NOMO-1 treated with dmso at 0.1 percent for 144 hours (cell line): ENCODE measurements at regions not wholly inside any gene's neighbourhood (a gene's known extent, or its start where the extent isn't known, plus 50 kb on each side); places are given as distances from the start of the nearest gene placed in this dataset.
A peak's percentile ranks its signal among the peaks of the same experiment; 100 is the strongest.
"Not testable (repeated sequence)": the region's sequence is repeated elsewhere in the genome, so short reads cannot be mapped to it uniquely, and the experiment has no call there.

Source experiments
- DNase-seq: peaks from one replicate; lab custom pipeline; 2025; ENCODE audit not compliant: unreplicated experiment; lab: John Stamatoyannopoulos, UW

DNA sequence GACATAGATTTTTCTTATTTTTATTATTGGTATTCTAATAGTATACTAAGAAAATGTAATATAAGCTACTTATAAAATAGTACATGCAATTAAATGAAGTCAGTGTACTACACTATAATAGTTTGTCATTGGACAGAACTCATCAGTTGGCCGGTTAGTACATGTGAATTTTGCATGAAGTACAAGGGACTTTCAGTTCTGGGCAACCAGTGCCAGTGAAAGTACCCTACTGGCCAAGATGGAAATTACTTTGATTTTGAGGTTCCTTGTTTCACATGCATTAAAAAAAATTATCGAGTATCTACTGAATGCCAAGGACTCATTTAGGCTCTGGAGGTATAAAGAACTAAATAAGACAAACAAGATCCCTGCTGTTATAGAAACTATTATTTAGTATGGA is 213.4 kb upstream of the ELL2 start:
- DNase-seq: no peak

DNA sequence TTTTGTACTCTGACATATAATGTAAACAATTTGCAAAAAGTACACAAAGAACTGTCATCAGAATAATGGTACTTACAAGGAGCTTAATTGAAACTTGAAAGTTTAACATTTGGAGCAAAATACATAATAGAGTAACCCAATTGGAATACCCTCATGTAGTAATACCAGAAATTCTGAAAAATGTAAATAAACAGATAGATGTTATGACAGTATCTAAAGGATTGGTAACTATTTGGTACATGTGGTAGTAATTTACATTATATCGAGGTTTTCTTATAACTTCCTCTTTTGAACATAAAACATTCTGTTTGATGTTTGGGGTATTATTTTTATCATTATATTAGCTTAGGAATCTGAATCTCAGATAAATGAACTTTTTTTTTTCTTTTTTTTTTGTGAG is 211.7 kb upstream of the ELL2 start:
- no peak for DNase-seq

DNA sequence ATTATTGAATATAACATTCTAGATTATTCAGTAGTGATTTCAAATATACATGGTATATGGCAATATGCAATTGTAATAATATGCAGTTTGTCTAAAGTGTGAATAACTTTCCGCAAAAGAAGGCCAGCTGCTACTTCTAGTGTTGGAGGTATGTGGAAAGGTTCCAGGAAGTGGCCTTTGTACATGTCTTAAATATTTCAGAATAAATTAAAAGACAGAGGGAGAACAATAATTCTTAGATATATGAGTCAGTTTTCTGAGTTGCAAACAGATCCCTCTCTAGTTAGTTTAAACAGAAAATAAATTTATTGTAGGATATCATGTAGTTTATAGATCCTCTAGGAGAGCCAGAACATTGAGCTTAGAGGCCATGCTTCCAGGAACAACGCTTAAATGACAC is 210.8 kb upstream of the ELL2 start:
- DNase-seq: no peak

DNA sequence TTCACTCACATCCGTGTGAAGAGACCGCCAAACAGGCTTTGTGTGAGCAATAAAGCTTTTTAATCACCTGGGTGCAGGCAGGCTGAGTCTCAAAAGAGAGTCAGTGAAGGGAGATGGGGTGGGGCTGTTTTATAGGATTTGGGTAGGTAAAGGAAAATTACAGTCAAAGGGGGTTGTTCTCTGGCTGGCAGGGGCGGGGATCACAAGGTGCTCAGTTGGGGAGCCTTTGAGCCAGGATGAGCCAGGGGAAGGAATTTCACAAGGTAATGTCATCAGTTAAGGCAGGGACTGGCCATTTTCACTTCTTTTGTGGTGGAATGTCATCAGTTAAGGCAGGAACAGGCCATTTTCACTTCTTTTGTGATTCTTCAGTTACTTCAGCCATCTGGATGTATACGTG is 210.3 kb upstream of the ELL2 start:
- DNase-seq: not testable (repeated sequence)

DNA sequence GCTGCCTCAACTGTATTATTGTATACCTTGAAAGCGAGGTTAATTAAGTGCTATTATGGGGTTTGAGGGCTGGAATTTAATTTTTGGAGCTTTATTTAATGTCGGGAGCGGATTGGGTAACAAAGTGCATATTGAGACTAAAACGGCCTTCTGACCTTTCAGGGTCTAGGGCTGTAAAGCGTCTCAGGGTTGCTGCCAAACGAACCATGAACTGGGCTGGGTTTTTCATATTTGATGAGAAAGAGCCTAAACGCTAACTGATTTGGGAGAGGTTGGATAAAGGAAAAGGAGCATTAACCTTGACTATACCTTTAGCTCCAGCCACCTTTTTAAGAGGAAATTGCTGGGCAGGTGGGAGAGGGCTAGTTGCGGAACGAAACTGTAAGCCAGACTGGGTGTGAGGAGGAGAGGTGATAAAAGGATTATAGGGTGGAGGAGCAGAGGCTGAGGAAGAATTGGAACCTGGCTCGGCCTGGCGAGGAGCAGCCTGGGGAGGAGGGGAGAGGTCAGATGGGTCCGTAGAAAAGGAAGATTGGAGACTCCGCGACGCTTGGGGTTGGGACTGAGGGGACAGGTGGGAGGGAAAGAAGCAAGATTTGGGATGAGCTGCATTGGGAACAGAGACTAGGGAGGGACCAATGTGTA is 209.0 kb upstream of the ELL2 start:
- not testable (repeated sequence) for DNase-seq

DNA sequence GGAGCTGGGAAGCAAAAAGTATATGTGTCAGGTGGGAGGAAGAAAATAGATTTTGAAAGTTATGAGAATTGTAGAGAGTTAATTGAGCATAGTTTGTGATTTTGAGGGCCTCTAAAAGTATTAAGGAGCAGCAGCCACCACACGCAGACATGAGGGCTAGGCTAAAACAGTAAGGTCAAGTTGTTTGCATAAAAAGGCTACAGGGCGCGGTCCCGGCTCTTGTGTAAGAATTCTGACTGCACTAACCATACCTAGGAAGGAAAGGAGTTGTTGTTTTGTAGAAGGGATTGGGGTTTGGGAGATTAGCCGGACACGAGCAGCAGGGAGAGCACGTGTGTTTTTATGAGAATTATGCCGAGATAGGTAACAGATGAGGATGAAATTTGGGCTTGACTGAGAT is 207.2 kb upstream of the ELL2 start:
- DNase-seq: not testable (repeated sequence)

DNA sequence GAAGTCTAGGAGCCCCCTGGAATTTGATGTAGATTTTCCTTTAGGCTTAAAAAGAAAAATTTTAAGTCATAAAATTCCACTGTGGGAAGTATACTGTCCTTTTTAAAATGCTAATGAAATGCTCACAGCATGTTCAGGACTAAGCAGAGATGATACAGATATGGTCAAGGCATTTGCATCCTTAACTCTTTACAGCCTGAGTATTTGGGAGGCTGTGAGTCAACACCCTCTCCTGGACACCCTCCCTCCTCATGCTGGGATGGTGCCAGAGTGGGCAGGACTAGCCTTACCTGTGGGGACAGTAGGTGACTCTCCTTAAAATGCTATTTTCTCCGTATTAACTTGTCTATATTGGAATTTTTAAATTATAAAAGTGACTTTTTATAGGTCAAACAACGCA is 197.4 kb upstream of the ELL2 start:
- no peak for DNase-seq

DNA sequence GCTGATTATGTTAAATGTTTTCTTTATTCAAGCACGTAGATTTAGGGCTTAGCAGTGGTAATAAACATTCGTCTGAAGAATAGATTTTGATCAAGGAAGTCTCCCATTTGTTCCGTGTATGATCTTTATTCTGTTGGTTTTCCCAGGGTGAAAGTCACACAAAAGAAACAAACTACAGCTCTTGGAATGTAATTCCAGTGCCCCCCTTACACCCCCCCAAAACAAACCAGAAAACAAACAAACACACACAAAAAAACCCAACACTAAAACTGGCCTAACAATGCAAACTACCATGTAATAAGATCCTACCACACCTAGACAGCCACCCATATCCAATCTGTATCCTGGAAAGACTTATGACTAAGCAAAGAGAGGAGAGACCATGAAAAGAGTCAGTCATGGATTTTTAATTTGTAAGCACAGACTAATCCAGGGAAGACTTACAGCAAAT is 196.2 kb upstream of the ELL2 start:
- DNase-seq: no peak

DNA sequence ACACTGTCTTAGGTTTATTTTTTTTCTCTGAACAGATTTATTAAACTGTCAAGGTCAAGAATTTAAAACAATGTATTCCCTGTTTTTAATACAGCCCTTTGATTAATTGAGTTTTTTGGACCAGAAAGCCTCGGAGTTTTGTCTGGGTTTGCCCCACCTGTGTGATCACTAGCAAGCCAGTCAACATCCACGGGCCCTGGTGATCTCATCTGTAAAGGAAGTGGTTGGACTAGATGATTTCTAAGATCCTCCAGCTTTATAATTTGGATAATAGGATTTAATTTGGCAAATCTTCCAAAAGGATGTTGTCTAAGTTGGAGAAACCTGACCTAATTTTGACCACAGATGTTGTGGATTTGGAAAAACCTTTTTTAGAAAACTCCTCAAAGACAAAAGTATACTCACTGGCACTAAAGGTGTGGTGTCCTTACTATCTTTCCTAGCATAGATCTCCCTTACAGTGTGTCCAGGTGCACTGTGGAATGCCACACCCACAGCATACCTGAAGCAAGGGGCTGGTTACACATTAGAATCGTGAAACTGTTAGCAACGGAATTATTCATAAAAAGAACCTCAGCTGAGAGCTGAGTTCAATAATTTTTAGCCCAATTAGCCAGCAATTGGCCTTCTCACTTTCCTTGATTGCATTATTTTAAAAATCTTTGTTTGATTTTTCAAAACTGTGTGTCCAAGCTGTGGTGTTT is 195.6 kb upstream of the ELL2 start:
- DNase-seq: no peak

DNA sequence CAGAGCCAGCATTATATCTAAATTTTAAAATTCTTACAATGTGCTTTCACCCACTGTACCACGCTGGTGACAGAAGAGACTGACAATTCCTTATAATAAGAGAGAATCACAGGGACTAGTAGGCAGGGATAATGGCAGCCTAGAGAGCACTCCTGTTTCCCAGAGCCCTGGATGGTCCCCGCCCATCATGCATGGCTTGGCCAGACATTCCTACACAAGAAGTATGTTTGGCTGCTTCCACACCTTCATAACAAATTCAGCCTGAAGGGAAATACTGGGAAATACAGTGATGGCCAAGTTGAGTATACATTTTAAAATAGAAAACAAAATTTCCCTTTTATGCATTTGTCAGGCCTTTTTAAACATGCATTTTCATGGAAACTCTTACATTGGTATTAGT is 193.5 kb upstream of the ELL2 start:
- DNase-seq: no peak

DNA sequence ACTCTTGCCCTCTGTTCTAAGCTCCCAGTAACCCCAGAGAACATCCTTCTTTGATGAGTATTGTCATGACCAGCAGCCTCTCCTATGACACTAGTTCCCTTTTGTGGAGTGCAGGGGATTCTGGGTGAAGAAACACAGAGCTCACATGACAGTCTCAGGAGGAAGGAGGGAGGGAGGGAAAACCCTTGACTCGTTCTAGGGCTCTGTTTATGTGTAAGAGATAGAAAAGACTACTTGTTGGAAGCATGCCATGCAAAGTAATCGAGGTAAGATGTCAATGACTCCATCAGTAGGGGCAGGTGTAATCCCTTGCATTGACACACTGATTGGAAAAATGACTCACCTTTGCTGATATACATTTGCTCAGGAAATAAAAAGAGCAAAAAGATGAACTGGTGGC is 190.2 kb upstream of the ELL2 start:
- DNase-seq: no peak

DNA sequence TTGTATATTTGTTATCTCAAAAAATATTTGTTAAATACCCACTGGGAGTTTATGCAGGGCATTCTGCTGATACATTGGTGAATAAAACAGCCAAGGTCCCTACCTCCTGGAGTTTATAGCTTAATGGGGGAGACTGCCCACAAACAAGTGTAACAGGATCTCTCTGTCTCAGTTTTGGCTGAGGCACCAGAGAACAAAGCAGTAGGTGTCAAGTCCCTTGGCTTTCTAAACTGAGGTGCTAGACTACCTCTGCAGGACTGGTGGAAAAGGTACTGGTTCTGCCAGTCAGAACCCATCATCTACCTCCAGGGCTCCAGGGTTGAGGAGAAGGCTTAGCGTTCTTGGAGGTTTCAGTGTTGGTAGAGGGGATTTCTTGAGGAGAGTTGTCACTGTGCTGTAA is 188.4 kb upstream of the ELL2 start:
- DNase-seq: no peak

DNA sequence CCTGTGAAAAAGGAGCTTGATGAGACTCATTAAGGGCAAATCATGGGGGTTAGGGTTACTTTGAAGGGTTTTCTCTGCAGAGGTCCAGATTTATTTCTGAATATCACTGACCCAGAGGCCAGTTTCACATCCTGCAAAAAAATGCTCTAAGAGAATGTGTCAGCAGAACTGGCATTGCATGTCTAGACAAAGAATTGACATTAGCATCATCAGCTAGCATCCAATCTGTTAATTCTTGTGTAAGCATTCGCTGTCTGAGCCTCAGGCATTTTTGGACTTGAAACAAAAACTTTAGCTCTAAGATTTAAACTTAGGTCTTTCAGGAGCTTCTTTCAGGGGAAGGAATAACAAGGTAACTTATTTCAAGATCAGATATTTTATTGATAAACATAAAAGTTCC is 187.9 kb upstream of the ELL2 start:
- no peak for DNase-seq

DNA sequence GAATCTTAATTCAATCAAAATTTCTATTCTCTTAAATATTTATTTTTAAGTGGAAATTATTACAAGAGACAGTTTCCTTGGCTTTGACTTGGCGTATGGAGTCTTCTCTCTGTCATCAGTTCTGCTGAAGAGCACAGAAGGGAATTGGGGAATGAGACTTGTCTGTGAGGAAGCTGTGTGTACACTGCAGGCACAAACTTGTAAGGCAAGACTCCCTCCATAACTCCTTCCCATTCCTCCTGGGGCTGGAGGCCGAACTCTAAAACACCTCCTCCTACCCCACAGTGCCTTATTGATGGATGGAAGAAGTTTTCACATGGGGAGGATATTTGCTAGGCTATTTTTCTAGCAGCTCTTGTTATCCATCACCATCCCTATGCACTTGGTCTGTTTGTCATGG is 187.4 kb upstream of the ELL2 start:
- DNase-seq: no peak

DNA sequence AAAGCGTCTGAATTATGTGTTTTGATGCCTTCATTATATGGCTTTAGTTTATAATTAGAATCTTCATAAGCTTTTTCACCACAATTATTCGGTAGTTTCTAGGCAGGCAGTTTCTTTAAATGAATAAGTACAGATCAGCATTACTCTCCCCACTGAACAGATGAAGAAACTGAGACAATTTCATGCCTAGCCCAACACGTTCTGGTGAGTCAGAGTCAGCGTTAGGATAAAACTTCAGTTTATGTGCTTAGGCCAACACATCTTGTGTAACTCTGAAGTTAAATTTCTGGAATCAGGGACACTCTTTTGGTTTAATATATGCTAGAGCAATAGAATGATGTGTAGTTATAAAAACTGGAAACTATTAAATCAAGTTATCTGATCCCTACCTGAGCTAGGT is 186.7 kb upstream of the ELL2 start:
- DNase-seq: no peak

DNA sequence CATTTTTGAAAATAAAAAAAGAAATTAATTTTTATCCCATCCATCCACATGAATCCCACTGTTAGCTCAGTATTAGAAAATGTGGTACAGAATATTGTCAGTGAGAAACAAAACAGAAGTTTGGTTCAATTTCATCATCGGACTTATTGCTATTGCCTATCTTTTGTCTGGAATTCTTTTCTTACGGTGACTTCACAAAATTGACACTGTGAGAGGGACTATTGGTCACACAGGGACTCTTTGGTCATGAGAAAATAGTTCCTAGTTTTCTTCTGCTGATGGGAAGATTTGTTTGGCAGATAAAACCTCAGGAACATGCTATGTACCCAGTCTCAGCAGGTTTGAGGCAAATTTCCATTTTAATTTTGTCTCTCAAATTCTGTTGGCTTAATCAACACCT is 186.2 kb upstream of the ELL2 start:
- no peak for DNase-seq

DNA sequence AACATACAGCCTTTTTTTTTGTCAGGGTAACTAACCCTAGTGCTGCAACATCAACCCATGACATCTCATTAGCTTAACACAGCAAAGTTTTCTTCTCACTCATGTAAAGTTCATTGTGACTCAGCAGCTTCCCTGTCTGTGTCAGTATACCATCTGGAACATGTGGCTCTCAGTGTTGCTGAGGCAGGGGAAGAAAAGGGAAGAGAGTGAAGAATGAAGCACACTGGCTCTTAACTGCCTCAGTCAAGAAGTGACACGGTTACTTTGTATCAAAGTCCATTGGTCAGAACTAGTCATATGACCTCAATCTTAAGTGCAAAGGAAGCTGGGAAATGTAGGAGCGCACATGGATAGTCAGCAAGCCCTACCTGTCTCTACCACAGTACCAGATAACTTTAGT is 185.0 kb upstream of the ELL2 start:
- DNase-seq: peak; percentile 43

DNA sequence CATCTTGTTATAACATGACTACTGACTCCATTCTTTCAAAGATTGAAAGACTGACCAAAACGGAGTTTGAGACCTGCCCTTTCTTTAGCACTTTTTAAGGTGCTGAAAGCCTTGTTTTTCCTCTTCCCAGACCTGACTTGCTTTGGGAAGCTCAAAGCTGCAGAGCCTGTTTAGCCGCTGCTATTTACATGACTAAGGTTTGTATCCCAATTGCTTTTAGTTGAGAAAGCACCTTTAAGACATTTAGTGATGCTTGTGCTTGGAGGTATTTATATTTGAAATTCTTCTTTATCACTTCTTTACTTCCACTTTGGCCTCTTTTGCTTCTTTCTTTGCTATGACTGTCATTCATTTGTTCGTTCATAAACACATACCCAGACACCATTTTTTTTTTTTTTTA is 182.6 kb upstream of the ELL2 start:
- no peak for DNase-seq

DNA sequence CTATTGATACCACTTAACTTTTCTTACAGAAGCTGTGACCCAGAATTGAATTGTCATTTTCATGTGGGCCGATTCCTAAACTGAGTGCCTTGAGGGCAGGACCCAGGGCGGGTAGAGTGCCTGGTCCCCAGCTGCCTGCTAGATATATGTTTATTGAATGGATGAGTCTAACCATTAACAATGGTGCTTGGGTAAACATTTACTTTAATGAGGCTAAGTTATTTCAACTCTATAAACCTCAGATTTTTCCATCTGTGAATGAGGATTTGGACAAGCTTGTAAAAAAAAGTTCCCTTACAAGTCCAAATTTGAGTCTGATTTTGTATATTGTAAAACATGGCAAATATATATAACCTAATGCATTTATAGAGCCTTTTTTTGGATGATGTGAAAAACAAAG is 181.8 kb upstream of the ELL2 start:
- DNase-seq: no peak

DNA sequence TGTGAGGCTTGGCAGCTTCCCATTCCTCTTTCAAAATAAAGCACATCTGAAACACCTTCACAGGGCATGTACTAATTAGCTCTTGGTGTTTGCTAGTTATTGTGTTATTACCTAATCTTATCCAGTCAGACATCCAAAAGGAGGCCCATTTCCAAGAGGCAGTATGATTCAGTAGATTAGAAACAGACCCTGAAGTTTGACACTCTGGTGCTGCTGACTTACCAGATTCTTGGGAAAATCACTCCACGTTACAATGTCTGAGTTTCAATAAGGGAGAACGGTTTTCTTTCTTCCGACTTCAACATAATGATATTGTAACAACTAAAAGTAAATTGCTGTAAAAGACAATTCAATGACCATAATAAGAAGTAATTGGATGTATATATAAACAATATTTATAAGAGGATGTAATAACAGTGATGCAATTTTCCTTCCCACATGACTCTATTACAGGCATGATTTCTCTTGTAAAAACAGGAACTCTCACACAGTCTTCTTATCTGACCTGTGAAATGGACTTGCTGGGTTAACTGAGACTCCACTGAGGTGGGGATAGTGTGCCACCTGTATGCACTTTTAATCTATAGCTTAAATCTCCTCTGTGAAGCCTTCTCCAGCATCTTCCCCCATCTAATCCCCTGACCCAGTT is 181.3 kb upstream of the ELL2 start:
- no peak for DNase-seq

DNA sequence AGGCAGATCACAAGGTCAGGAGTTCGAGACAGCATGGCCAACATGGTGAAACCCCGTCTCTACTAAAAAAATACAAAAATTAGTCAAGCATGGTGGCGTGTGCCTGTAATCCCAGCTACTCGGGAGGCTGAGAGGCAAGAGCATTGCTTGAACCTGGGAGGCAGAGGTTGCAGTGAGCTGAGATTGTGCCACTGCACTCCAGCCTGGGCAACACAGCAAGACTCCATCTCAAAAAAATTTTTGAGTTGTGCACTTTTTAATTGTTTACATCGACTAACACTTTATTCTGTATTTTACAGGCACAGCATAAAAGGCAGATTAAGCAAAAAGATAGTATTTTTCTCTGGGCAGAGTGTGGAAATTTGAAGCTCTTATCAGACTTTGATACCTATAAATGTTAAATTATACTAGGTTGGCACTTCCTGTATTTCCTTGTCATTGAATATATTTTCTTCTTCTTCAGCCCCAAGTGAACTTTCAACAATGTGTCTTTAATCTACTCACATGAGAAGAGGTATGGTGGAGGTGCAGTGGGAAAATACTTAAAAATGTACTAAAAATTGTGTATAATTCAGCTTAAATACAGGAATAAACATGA is 180.6 kb upstream of the ELL2 start:
- no peak for DNase-seq

DNA sequence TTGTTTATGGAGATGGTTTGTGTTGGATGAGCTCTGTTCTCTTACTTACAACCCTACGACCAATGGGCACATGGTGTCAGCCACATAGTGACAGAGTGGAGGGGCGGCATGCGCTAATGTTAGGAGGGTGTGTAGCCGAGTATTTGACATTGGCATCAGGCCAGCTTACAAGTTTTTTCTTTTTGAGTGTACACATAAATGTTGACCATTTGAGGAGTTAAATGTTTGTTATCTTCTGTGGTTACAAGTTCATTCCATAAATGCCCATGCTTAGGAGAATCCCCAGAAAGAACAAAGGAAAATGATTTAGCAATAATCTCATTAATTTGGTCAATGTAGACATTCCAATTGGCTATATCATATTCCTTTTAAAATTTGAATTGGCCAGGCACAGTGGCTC is 180.1 kb upstream of the ELL2 start:
- no peak for DNase-seq
